Epithelial cell of esophagus (primary cell): ENCODE measurements at regions not wholly inside any gene's neighbourhood (a gene's known extent, or its start where the extent isn't known, plus 50 kb on each side); places are given as distances from the start of the nearest gene placed in this dataset.

Experiments used
- DNase-seq: peaks from one replicate; pipeline ENCODE4 v3.0.0; 2010; ENCODE audit warnings: low read depth
- H3K4me3 ChIP-seq: 2 replicates; pipeline ENCODE4 v1.5.1; 2011; ENCODE audit warnings: mild to moderate bottlenecking, low read length, control low read depth
- CTCF ChIP-seq: IDR thresholded peaks from 2 replicates; pipeline ENCODE4 v1.5.1; 2011; ENCODE audit warnings: low read depth, mild to moderate bottlenecking, low read length, control low read depth, inconsistent platforms; ENCODE audit not compliant: insufficient read depth; ENCODE audit errors: missing control alignments

DNA sequence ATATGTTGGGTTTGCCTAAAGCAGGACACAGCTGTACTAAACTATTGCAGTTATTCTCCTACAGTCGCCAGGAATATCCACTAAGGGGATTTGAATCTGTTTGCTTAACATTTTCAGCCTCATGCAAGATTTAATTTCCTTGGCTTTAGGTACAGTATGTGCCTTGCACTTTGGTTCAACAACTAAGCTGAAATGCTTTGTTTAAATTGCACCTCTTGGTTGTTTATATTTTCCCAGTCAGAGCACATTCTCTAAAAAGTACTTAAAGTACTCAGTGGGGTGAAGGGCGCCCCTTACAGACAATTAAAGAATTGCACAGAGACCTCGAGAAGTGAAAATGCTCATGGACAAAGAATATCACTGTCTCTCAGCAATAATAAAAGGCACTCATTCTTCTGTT lies 107.8 kb upstream of the MTNR1B start:
- TF ChIP-seq CTCF = no peak
- no peak for DNase-seq
- no peak overlapping the region for H3K4me3 ChIP-seq

DNA sequence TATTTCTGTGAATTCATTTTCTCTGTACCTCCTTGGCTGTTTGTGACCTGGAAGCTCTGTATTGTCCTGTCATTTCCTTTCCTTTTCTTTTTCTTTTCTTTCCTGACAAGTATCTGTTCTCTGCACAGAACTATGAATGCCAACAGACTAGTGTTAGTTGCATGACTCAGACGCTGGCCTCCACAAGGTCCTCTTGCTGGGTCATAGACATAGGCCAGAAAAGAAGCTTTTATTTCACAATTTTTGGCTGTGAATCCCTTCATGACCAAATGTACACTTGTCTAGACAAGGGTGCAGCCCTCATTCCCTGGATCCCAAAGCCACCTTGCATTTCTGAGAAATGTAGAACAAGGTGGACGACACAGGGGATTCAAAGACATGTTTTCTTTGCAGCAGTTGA lies 104.1 kb upstream of the MTNR1B start:
- H3K4me3 ChIP-seq = no peak overlapping the region
- peak; percentile 21 for DNase-seq
- no peak for TF ChIP-seq CTCF

DNA sequence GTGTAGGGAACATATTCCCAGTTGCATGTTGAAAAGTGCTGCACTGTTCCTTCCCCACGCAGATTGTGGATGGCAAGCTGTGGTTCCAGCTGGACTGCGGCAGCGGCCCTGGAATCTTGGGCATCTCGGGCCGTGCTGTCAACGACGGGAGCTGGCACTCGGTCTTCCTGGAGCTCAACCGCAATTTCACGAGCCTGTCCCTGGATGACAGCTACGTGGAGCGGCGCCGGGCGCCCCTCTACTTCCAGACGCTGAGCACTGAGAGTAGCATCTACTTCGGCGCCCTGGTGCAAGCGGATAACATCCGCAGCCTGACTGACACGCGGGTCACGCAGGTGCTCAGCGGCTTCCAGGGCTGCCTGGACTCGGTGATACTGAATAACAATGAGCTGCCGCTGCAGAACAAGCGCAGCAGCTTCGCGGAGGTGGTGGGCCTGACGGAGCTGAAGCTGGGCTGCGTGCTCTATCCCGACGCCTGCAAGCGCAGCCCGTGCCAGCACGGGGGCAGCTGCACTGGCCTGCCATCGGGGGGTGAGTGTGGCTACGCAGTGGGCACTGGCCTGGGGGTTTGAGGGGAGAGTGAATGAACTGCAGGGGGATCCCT lies 102.7 kb upstream of the MTNR1B start:
- H3K4me3 ChIP-seq = no peak overlapping the region
- no peak for DNase-seq
- no peak for TF ChIP-seq CTCF

GRCh38 chr11:92867913-92868619 lies 101.4 kb upstream of the MTNR1B start:
- no peak for TF ChIP-seq CTCF
- peak; percentile 44 for DNase-seq

DNA sequence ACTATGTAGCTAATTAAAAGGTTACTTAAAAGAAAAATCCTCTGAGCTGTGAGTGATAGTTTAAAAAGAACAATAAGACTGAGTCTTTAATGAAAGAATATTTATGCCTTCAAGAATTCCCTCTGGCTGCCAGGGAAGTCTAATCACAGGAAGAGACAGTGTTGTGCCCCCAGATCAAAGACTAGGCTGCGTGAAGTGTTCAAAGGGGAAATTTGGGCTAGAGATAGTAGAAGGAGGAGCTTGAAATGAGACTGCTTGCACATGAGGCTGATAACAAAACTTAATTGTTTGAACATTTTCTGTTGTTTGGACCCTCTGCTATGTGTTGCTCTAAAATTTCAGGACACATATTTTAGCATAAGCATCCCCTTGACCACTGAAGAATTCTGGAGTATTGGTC lies 99.7 kb upstream of the MTNR1B start:
- TF ChIP-seq CTCF = no peak
- H3K4me3 ChIP-seq = no peak overlapping the region
- DNase-seq = no peak

More at GRCh38 chr11:92867913-92868619, 101.4 kb upstream of the MTNR1B start:
- no peak overlapping the region for H3K4me3 ChIP-seq

- no peak overlapping the region for H3K4me3 ChIP-seq
- TF ChIP-seq CTCF = no peak
- DNase-seq = no peak
These were observed 99.1 kb upstream of the MTNR1B start for GRCh38 chr11:92870196-92870832.
